Epithelial cell of prostate (primary cell): ENCODE measurements at regions not wholly inside any gene's neighbourhood (a gene's known extent, or its start where the extent isn't known, plus 50 kb on each side); places are given as distances from the start of the nearest gene placed in this dataset.

Source experiments
- DNase-seq: peaks from one replicate; pipeline ENCODE4 v3.0.0-alpha.2; 2011; ENCODE audit warnings: low read depth, low spot score
- H3K27ac ChIP-seq: fragments of 450-650 bp; 2 replicates; pipeline ENCODE4 v1.5.1; 2017; ENCODE audit warnings: mild to moderate bottlenecking

- DNase-seq, result no peak
- H3K27ac ChIP-seq, result no peak overlapping the region
Measured at GRCh38 chr12:116628450-116628793, 69.2 kb downstream of the MAP1LC3B2 start.
